GM19043 (cell line): ENCODE measurements at regions not wholly inside any gene's neighbourhood (a gene's known extent, or its start where the extent isn't known, plus 50 kb on each side); places are given as distances from the start of the nearest gene placed in this dataset.

Source experiments
- ATAC-seq: cut with Tn5 transposase; IDR thresholded peaks from one replicate; pipeline ENCODE4 v1.9.1; 2021; ENCODE audit warnings: low read depth; ENCODE audit not compliant: unreplicated experiment

DNA sequence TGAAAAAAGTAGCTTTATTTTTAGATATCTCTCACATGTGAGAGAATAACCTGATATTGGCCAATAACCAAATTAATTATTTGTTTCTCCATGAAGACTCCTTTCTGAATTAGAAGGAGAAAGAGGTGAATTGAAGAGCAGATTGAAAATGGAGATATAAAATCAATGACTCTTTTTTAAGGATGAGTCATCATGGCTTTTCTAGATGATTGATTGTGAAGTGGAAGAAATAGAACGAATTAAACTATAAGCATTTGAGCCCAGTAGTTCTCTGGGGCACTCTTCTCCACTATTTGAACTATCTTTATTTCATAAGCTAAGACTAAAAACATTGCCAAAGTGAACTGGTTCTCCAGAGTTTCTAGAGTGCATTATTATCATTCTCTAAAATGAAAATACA lies 137.2 kb upstream of the EDNRA start:
- no peak for ATAC-seq

DNA sequence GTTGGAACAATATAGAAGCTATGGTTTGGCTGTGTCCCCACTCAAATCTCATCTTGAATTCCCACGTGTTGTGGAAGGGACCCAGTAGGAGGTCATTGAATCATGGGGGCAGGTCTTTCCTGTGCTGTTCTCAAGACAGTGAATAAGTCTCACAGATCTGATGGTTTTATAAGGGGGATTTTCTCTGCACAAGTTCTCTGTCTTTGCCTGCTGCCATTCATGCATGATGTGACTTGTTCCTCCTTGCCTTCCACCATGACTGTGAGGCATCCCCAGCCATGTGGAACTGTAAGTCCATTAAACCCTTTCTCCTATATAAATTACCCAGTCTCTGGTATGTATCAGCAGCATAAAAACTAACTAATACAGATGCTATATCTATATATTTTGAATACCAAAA lies 135.2 kb upstream of the EDNRA start:
- no peak for ATAC-seq

GRCh38 chr4:147347217-147347616 lies 133.7 kb upstream of the EDNRA start:
- ATAC-seq = no peak

DNA sequence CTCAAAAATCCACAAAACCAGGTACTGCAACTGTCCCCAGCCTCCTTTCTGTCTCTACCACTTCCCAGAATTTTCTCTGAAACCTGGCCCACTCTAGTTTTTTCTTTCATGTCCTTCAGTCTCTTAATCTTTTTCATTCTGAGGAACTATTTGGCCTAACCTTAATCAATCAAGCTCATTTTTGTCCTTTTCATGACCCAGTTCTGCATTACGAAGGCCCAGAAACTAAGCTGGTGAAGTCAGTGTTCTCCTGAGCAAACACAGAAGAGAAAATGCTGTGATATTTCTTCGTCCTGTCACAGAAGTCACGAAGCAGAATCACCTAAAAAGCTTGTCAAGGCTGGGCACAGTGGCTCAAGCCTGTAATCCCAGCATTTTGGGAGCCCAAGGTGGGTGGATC lies 131.7 kb upstream of the EDNRA start:
- ATAC-seq = no peak

DNA sequence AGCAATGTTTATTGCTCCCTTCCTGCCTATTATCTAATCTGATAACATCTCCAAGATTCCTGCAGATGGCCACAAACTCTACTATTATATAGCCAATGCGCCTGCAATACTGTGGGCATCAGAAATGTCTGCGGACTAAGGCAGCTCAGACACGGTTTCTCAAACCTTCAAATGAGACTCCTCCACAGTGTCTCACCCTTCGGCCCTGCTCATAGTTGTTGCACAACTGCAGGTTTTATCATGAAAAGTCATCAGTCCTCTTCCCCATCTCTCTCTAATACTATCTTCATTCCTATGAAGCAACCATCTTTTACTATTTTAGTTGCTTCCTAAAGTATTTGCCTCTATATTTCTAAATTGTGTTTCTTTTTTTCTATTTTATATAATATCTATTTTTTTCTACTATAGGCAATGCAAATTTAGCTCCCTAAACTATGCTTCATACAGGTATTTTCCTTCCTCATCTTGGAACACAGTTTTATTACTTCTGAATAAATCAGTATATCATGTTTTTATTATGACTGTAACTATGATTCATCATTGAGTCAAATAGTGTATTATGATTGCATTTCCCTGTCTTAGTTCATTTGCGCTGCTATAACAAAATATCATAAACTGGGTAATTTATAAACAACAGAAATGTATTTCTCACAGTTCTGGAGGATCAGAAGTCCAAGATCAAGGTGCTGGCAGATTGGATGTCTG lies 129.7 kb upstream of the EDNRA start:
- ATAC-seq = no peak

DNA sequence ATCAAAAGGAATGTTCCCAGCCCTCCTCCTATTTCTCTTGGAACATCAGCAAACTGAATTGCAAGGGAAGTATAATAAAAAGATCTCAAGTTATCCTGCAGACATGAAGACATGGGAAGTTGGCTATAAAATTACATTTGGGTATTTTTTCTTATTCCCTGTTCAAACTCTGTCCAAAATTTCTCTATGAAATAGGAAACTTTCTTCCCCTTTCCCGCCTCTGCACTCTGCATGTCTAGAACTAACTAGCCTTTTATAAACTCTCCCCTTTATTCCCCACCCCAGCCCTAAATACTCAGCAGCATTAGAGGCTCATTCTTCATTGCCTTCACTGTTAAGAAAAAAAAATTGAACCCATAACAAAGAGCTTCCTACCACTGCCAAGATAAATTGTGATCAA lies 126.7 kb upstream of the EDNRA start:
- no peak for ATAC-seq

GRCh38 chr4:147355032-147355656 lies 125.8 kb upstream of the EDNRA start:
- ATAC-seq = no peak

GRCh38 chr4:147355847-147356246 lies 125.0 kb upstream of the EDNRA start:
- ATAC-seq = no peak

DNA sequence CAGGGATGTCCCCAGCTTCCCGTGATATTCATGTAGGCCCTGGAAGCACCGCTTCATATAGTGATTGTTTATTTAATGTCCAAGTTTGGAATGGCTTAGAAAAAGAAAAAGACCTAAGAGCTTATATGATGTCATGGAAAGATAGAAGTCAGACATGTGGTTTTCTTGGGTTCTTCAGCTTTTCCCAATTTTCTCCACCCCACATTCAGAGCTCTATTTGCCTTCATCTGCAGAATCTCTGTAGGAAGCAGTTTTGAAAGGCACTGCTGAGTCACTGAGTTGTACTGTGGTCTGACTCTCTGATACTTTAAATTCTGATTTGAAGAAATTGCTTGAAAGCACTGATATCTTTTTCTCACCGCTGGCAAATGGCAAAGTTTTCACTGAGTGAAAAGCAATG lies 120.6 kb upstream of the EDNRA start:
- no peak for ATAC-seq

- no peak for ATAC-seq
These were observed 119.2 kb upstream of the EDNRA start for GRCh38 chr4:147361726-147362125.

GRCh38 chr4:147362938-147363337 lies 118.0 kb upstream of the EDNRA start:
- no peak for ATAC-seq

DNA sequence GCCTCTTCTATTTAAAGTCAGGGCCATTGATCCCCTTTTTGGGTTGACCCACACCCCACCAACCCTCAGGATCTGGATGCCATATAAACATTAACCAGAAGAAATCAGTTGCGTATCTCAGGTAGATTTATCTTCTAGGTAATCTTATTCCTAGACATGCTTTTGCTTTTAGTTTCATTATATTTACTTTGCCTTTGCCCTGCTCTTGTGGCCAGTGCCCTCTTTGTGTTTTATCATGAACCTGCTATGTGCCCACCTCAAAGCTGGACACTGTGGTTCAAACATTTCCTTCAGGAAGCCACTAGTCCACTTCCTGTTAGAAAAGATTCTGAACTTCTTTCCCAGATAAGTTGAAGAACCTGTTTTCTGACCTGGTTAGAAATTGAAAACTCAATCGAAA lies 117.4 kb upstream of the EDNRA start:
- ATAC-seq = no peak

- no peak for ATAC-seq
These were observed 115.5 kb upstream of the EDNRA start for GRCh38 chr4:147365396-147365795.

- ATAC-seq = no peak
These were observed 114.7 kb upstream of the EDNRA start for GRCh38 chr4:147366164-147366563.

DNA sequence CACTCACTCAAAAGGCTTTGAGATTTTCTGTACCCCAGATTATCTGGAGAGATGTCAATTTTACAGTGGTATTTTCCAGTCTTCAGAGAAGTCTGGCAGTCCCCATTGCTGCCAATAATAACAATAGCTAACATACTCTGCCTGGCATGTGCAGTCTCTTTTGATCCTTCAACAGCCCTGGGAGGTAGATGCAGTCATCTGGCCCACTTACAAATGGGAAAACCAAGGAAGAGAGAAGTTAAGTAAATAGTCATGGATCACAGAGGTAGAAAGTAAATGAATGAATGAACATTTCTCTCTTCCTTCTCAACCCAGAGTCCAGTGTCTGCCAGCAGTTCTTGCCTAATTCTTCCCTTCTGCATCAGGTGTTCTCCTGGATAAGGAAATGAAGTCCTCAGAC lies 113.0 kb upstream of the EDNRA start:
- ATAC-seq = no peak

GRCh38 chr4:147368948-147369347 lies 111.9 kb upstream of the EDNRA start:
- no peak for ATAC-seq

DNA sequence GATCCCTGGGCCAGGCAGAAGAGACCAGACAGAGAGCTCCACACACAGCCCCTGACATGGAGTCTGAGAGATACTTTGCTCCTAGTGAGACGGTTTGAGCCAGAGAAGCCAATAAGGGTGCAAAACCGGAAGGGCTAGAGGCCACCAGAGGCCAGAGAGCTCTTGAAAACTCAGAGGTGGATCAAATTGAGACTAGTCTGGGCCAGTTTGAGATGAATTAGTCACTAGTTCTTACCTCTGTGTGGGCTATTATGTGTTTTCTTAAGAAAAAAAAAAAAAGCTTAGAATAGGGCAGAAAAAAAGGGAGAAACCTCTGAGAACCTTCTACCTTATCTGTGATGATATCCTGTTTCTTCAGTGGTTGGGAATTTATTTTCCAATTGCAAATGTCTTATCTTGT lies 110.4 kb upstream of the EDNRA start:
- no peak for ATAC-seq

DNA sequence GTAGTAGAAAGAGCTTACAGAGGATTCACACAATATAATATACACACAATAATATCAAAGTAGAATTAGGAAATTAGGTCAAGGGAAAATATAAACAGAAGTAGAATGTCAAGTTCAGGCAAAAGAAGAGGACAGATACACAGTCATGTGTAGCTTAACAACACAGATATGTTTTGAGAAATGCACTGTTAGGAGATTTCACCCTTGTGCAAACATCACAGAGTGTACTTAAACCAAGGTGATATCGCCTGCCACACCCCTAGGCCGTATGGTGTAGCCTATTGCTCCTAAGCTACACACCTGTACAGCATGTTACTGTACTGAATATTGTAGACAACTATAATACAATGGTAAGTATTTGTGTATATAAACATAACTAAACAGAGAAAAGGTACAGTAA lies 110.0 kb upstream of the EDNRA start:
- no peak for ATAC-seq

DNA sequence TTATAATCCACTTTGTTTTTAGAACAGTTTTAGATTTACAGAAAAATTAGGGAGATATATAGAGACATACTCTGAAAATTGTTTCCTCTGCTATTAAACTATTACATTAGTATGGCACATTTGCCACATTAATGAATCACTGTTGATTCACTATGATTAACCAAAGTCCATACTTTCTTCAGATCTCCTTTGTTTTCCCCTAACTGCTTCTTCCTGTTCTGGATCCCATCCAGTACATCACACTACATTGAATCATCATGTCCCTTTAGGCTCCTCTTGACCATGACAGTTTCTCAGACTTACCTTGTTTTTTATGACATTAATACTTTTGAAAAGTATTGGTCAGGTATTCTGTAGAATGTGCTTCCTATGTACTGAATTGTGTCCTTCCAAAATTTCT lies 109.2 kb upstream of the EDNRA start:
- ATAC-seq = no peak

DNA sequence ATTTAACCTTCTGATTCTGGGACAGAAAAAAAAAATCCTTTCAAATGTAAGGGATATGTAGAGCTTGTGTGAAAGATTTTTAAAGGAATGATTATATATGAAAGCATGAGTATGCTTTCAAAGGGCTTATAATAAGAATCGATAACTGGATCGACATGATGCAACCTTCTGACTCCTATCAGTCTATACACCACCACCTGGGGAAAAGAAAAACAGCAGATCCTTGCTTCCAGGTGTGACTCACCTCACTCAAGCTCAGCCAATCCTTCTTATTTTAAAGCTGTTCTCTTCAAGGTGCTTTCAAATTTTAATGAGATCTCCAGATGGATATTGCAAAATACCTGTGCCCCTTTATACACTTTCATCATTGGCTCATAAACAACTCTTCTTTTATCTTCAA lies 102.1 kb upstream of the EDNRA start:
- no peak for ATAC-seq

GRCh38 chr4:147381749-147382148 lies 99.1 kb upstream of the EDNRA start:
- ATAC-seq = no peak

DNA sequence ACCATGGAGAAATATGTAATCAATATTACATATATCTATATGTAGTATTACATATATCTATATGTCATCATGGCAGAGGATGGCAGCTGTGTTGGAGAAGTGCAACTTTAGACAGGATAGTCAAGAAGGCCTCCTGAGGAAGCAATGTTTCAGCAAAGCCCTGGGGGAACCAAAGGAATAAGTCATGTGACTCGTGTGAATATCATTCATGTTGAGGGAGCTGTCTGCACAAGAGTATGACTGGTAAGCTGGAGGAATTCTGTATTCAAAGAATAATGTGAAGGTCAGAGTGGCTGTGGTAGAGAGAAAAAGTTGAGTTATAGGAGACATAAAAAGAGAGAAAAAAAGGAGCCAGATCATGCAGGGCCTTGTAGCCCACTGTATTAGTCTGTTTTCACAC lies 92.9 kb upstream of the EDNRA start:
- no peak for ATAC-seq

GRCh38 chr4:147396105-147396504 lies 84.8 kb upstream of the EDNRA start:
- no peak for ATAC-seq
